Spleen (tissue), 7 donors: ENCODE measurements at regions not wholly inside any gene's neighbourhood (a gene's known extent, or its start where the extent isn't known, plus 50 kb on each side); places are given as distances from the start of the nearest gene placed in this dataset.

Experiments used
- CTCF ChIP-seq, 11 experiments: fragments of 200-600 bp in 7 of 11; fragments of 450-650 bp in 4 of 11; sonication (generic) in 4 of 11; IDR thresholded peaks in 8 of 11; conservative IDR thresholded peaks in 3 of 11; 1 replicate in 7 of 11; 2 replicates in 4 of 11; pipeline versions ENCODE4 v1.4.0 to v1.8.0; 2016 to 2021; ENCODE audit warnings: antibody characterized with exemption in 11 of 11, inconsistent platforms in 4 of 11, mild to moderate bottlenecking in 1 of 11
- POLR2A ChIP-seq, 3 donors: fragments of 450-650 bp; IDR thresholded peaks; one replicate each; pipeline ENCODE4 v1.5.1; 2017; ENCODE audit warnings: antibody characterized with exemption in 3 of 3, mild to moderate bottlenecking in 1 of 3
- POLR2AphosphoS5 ChIP-seq, 3 donors: sonication (generic); formaldehyde crosslinking; IDR thresholded peaks; one replicate each; pipeline ENCODE4 v1.5.1; 2017; ENCODE audit warnings: antibody characterized with exemption in 3 of 3
- donor health status: DM: no; HTN: no; CAD: no; lungs with moderate emphysema.
- donor health status: DM: no; HTN: no; CAD: no.
- donor health status: DM: no; HTN: no; CAD: no.

DNA sequence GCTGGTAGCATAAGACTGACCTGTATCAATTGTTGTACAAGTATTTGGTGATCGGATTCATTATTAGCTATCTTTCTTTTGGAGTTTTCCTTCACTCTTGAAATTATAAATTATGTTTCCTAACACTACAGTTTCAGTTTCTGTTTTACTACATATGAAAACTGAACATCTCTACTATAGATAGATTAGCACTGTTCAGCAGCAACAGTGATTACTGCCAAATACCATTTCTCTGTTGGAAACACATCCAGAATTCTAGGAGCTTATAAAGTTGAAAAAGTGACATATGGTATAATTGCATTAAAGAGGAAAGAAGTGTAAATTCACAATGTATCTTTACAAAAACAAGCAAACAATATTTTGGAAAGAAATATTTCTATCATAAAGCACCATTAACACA lies 118.5 kb upstream of the GRIA4 start:
- TF ChIP-seq CTCF (IDR thresholded peaks at IDR 0.05 in 8 of 11, conservative IDR thresholded peaks at IDR 0.05 in 3 of 11) (no peak), POLR2A (IDR thresholded peaks at IDR 0.05) (no peak), POLR2AphosphoS5 (IDR thresholded peaks at IDR 0.05) (no peak)
